IPS-NIHi11 (cell line): ENCODE measurements at regions not wholly inside any gene's neighbourhood (a gene's known extent, or its start where the extent isn't known, plus 50 kb on each side); places are given as distances from the start of the nearest gene placed in this dataset.
"Not testable (repeated sequence)": the region's sequence is repeated elsewhere in the genome, so short reads cannot be mapped to it uniquely, and the experiment has no call there.

Experiments
- DNase-seq: peaks from one replicate; pipeline ENCODE4 v3.0.0; 2012; ENCODE audit warnings: mixed read lengths, low spot score

DNA sequence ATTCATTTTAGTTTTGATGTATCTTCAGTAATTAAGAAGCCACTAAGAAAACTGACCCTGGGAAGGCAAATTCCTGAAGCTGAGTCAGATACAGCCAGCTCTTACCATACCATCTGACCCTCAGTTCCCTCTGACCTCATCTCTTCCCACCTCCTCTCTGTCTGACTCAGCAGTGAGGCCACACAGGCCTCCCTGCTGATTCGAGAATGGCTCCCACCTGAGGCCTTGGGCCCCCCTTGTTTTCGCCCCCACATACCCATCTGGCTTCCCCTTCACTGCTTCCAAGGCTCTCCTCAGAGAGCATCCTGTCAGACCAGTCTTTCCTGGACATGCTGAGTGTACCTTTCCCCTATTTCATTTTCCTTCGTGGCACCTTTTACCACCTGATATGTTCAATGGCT lies 71.0 kb upstream of the CYP1B1 start:
- DNase-seq = peak; percentile 65

- DNase-seq = no peak
These were observed 70.4 kb upstream of the CYP1B1 start for GRCh38 chr2:38146275-38146906.

DNA sequence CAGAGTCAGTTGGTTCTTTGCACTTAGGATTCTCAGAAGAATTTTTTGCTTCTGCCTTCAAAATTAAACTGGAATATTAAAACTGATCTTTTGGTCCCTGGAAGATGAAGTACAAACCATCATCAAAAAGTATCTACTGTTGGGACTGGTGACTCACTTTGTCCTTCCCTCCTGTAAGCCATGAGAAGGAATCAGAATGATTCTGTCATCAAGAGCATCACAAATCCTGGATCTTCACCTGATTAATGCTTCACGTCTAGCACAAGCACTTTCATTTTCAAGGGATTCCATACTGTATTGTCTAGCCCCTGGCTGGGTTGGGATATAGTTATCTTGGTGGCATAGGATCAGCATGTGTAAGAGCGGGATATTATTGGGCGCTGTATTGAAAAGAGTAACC lies 69.3 kb upstream of the CYP1B1 start:
- no peak for DNase-seq

DNA sequence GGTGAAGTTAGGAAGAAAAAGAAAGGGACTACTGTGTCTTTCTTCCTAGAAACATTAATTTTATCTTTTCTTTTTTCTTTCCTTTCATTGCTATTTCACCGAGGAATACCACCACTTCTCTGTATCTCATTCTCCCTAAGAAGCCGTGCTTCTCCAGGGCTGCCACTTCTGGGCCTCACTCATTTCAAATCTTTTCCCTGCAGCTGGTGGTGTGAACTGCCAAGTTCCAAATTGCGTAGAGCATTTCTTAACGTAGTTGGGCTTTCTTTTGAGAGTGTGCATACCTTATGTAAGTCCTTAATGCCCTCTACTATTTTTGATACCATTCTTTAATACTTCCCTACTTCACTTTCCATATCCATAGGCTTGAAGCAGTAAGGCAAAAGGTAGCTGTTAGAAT lies 66.7 kb upstream of the CYP1B1 start:
- DNase-seq = no peak

DNA sequence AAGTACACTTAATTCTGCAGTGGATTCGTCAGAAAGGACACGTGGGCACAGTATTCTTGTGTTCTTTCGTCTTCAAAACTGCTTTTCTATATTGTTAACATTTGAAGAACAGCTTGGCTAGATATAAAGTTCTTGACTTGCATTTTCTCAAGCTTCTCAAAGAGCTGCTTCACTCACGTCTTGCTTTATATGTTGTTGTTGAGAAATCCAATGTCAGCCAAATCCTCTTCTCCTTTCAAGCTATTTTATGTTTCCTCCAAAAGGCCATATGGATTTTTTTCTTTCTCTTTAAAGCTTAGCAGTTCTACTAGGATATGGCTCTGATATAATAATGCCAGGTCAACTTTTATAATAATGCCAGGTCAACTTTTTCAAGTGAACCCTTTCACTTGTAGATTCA lies 65.5 kb upstream of the CYP1B1 start:
- no peak for DNase-seq

DNA sequence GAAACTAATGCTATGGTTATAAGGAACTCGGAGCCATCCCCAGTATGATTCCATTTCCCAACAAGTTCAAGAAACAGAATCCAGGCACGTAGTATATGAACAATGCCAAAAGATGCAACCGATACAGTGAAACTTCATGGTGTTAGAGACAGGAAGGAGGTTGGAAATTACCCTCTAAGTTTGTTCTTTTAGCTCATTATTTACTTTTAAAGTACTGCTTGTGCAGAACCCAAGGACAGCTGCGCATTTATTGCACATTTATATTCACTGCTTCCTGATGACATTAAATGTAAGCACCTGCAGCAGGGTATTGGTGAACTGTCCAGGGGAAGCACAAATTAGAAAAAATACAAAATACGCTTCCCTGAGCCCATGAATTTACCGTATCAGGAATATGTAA lies 63.0 kb upstream of the CYP1B1 start:
- DNase-seq = no peak

DNA sequence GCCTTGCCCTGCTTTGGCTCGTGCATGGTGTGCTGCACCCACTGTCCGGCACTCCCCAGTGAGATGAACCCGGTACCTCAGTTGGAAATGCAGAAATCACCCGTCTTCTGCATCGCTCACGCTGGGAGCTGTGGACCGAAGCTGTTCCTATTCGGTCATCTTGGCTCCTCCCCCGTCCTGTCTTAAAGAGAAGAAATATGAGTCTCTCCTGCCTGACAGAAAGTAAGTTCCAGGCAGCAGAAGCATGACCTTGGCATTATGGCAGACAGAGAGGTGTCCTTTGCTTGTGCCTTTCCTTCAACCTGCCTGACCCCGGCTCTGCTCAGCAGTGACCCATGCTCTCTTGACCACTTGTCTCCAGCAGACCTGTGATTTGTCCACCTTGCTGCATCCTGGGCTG lies 62.5 kb upstream of the CYP1B1 start:
- DNase-seq = no peak

DNA sequence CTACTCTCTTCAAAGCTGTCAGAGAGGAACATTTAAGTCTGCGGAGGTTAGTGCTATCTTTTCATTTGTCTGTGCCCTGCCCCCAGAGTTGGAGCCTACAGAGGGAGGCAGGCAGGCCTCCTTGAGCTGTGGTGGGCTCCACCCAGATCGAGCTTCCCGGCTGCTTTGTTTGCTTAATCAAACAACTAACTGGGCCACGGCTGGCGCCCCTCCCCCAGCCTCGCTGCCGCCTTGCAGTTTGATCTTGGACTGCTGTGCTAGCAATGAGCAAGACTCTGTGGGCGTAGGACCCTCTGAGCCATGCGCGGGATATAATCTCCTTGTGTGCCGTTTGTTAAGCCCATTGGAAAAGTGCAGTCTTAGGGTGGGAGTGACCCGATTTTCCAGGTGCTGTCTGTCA lies 62.0 kb upstream of the CYP1B1 start:
- not testable (repeated sequence) for DNase-seq

GRCh38 chr2:38131676-38132075 lies 55.7 kb upstream of the CYP1B1 start:
- no peak for DNase-seq

GRCh38 chr2:38130876-38131275 lies 54.9 kb upstream of the CYP1B1 start:
- DNase-seq = no peak

DNA sequence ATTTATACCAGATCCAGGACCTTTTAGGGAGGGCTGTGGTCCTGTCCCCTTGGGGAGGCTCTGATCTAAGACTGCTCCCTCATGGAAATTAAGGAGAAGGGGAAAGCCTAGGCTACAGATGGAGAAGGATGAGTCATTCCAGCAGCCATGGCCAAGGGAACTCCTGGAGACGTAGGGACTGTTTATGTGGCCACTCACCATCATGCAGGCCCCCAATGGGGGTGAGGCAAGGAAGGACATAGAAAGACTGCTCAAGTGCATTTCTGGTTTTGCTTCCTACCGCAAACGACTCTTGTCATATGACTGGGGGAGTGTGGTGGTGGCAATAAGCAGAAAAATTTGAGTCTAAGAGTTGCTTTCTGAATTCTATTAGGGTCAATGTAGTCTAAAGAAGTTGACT lies 54.0 kb upstream of the CYP1B1 start:
- no peak for DNase-seq

DNA sequence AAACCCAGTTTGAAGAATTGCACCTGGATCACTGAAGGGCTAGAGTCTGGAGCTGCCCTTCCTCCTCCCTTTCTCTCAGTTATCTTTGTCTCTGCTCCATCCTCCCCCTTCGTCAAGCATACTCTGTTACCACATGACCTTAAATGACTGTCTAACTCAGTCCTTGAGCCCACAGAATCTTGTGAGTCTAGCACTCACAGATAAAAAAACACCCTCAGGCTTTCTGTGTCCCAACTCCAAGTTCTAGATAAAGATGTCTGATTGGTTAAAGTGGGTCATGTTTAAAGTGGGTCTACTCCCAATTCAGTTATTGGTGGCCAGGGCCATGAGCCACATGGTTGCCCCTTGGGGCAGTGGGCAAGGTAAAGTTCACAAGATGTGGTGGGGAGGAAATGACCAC lies 53.5 kb upstream of the CYP1B1 start:
- DNase-seq = no peak

- no peak for DNase-seq
These were observed 52.7 kb upstream of the CYP1B1 start for GRCh38 chr2:38128653-38129052.

DNA sequence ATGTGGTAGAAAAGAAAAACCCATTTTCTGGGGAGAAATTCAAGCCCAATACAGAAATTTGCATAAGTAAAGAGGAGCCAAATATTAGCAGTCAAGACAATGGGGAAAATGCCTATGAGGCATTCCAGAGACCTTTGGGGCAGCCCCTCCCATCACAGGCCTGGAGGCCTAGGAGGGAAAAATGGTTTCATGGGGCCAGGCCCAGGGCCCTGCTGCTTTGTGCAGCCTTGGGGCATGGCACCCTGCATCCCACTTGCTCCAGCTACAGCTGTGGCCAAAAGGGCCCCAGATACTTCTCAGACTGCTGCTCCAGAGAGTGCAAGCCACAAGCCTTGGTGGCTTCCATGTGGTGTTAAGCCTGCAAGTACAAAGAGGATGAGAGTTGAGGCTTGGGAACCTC lies 51.3 kb upstream of the CYP1B1 start:
- DNase-seq = no peak

- no peak for DNase-seq
These were observed 49.9 kb upstream of the CYP1B1 start for GRCh38 chr2:38125842-38126241.
